HEK293 (cell line): ENCODE measurements at regions not wholly inside any gene's neighbourhood (a gene's known extent, or its start where the extent isn't known, plus 50 kb on each side); places are given as distances from the start of the nearest gene placed in this dataset.

Experiments used
- CTCF ChIA-PET: fragments of 350-600 bp; formaldehyde crosslinking; extraction: SDS; loops from one replicate; lab custom pipeline; 2021; ENCODE audit warnings: antibody characterized with exemption; lab: Yijun Ruan, JAX
- POLR2A ChIA-PET: fragments of 300-600 bp; formaldehyde crosslinking; extraction: SDS; loops from one replicate; lab custom pipeline; 2020; ENCODE audit warnings: antibody characterized with exemption, inconsistent platforms; lab: Yijun Ruan, JAX
- H3K27ac ChIP-seq: fragments of 200-500 bp; sonication (Bioruptor generic); 2 replicates; pipeline ENCODE4 v1.5.1; 2014; ENCODE audit warnings: low read depth, low read length, control low read depth, inconsistent platforms; ENCODE audit errors: extremely low read depth
- H3K36me3 ChIP-seq, 2 experiments: fragments of 200-500 bp in 1 of 2; sonication (Bioruptor generic) in 1 of 2; 1 replicate in 1 of 2; 2 replicates in 1 of 2; pipeline ENCODE4 v1.5.1; 2014 to 2017; ENCODE audit warnings: inconsistent platforms in 2 of 2, low read length in 2 of 2; ENCODE audit not compliant: control insufficient read depth in 2 of 2, insufficient read depth in 1 of 2
- H3K4me1 ChIP-seq: fragments of 200-500 bp; sonication (Bioruptor generic); 2 replicates; pipeline ENCODE4 v1.5.1; 2014; ENCODE audit warnings: mild to moderate bottlenecking, low read length, inconsistent platforms; ENCODE audit not compliant: control insufficient read depth, insufficient read depth
- H3K4me3 ChIP-seq: 2 replicates; pipeline ENCODE4 v1.5.1; 2011; ENCODE audit warnings: low read depth, mild to moderate bottlenecking, control low read depth, low read length, moderate library complexity
- H3K9me3 ChIP-seq: fragments of 200-500 bp; sonication (Bioruptor generic); 2 replicates; pipeline ENCODE4 v1.5.1; 2014; ENCODE audit warnings: low read depth, low read length, inconsistent platforms; ENCODE audit not compliant: control insufficient read depth, insufficient read depth
- FEZF1 ChIP-seq: fragments of 450-650 bp; formaldehyde crosslinking; IDR thresholded peaks from 2 replicates; pipeline ENCODE4 v1.5.1; 2016; ENCODE audit warnings: missing biosample characterization, missing genetic modification characterization
- KLF1 ChIP-seq: fragments of 450-650 bp; formaldehyde crosslinking; IDR thresholded peaks from 2 replicates; pipeline ENCODE4 v1.5.1; 2016; ENCODE audit warnings: missing biosample characterization, missing genetic modification characterization
- REPIN1 ChIP-seq: fragments of 450-650 bp; formaldehyde crosslinking; IDR thresholded peaks from 2 replicates; pipeline ENCODE4 v1.5.1; 2017; ENCODE audit warnings: missing biosample characterization, missing genetic modification characterization, low read depth
- ZFP69B ChIP-seq: fragments of 450-650 bp; formaldehyde crosslinking; IDR thresholded peaks from 2 replicates; pipeline ENCODE4 v1.5.1; 2016; ENCODE audit warnings: missing biosample characterization, missing genetic modification characterization
- ZNF121 ChIP-seq: fragments of 450-650 bp; formaldehyde crosslinking; IDR thresholded peaks from 2 replicates; pipeline ENCODE4 v1.5.1; 2016; ENCODE audit warnings: missing biosample characterization, missing genetic modification characterization
- ZNF138 ChIP-seq: fragments of 450-650 bp; formaldehyde crosslinking; IDR thresholded peaks from 2 replicates; pipeline ENCODE4 v1.5.1; 2016; ENCODE audit warnings: missing biosample characterization, missing genetic modification characterization, borderline replicate concordance
- ZNF157 ChIP-seq: fragments of 450-650 bp; formaldehyde crosslinking; IDR thresholded peaks from 2 replicates; pipeline ENCODE4 v1.5.1; 2016; ENCODE audit warnings: missing biosample characterization, missing genetic modification characterization
- ZNF221 ChIP-seq: fragments of 450-650 bp; formaldehyde crosslinking; IDR thresholded peaks from 2 replicates; pipeline ENCODE4 v1.5.1; 2017; ENCODE audit warnings: missing biosample characterization, missing genetic modification characterization, borderline replicate concordance
- ZNF23 ChIP-seq: fragments of 450-650 bp; formaldehyde crosslinking; IDR thresholded peaks from 2 replicates; pipeline ENCODE4 v1.5.1; 2016; ENCODE audit warnings: missing biosample characterization, missing genetic modification characterization, borderline replicate concordance
- ZNF274 ChIP-seq, 2 experiments: fragments of 200-500 bp in 1 of 2; fragments of 450-650 bp in 1 of 2; sonication (Bioruptor generic) in 1 of 2; formaldehyde crosslinking in 1 of 2; IDR thresholded peaks; 2 replicates each; pipeline versions ENCODE4 v1.5.1 to v1.6.1; 2014 to 2016; ENCODE audit warnings: borderline replicate concordance in 1 of 2, inconsistent platforms in 1 of 2, low read length in 1 of 2, missing biosample characterization in 1 of 2, missing genetic modification characterization in 1 of 2
- ZNF362 ChIP-seq: fragments of 450-650 bp; formaldehyde crosslinking; IDR thresholded peaks from 2 replicates; pipeline ENCODE4 v1.5.1; 2016; ENCODE audit warnings: missing biosample characterization, missing genetic modification characterization
- ZNF426 ChIP-seq: fragments of 450-650 bp; formaldehyde crosslinking; IDR thresholded peaks from 2 replicates; pipeline ENCODE4 v1.5.1; 2017; ENCODE audit warnings: missing biosample characterization, missing genetic modification characterization, mild to moderate bottlenecking, inconsistent platforms, moderate library complexity
- ZNF529 ChIP-seq: fragments of 450-650 bp; formaldehyde crosslinking; IDR thresholded peaks from 2 replicates; pipeline ENCODE4 v1.5.1; 2017; ENCODE audit warnings: missing genetic modification characterization, missing biosample characterization; ENCODE audit not compliant: insufficient replicate concordance
- ZNF530 ChIP-seq: fragments of 450-650 bp; formaldehyde crosslinking; IDR thresholded peaks from 2 replicates; pipeline ENCODE4 v1.5.1; 2016; ENCODE audit warnings: low read depth, missing biosample characterization, missing genetic modification characterization
- ZNF654 ChIP-seq: fragments of 450-650 bp; formaldehyde crosslinking; IDR thresholded peaks from 2 replicates; pipeline ENCODE4 v1.5.1; 2016; ENCODE audit warnings: low read depth, missing biosample characterization, missing genetic modification characterization
- TF ChIP-seq, protein P1 (sequence below): fragments of 450-650 bp; formaldehyde crosslinking; IDR thresholded peaks from 2 replicates; pipeline ENCODE4 v1.5.1; 2016; ENCODE audit warnings: missing biosample characterization, missing genetic modification characterization
- TF ChIP-seq, protein P2 (sequence below): fragments of 450-650 bp; formaldehyde crosslinking; IDR thresholded peaks from 2 replicates; pipeline ENCODE4 v1.5.1; 2016; ENCODE audit warnings: missing biosample characterization, missing genetic modification characterization
- TF ChIP-seq, protein P3 (sequence below): fragments of 450-650 bp; formaldehyde crosslinking; IDR thresholded peaks from 2 replicates; pipeline ENCODE4 v1.5.1; 2016; ENCODE audit warnings: missing biosample characterization, missing genetic modification characterization

- TF ChIP-seq, protein P1, sequence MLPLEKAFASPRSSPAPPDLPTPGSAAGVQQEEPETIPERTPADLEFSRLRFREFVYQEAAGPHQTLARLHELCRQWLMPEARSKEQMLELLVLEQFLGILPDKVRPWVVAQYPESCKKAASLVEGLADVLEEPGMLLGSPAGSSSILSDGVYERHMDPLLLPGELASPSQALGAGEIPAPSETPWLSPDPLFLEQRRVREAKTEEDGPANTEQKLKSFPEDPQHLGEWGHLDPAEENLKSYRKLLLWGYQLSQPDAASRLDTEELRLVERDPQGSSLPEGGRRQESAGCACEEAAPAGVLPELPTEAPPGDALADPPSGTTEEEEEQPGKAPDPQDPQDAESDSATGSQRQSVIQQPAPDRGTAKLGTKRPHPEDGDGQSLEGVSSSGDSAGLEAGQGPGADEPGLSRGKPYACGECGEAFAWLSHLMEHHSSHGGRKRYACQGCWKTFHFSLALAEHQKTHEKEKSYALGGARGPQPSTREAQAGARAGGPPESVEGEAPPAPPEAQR (tag by site-specific recombination): no peak
- TF ChIP-seq REPIN1 (tag by site-specific recombination) (no peak), ZNF274 (IDR thresholded peaks at IDR 0.05; ENCODE audit: low read length) (no peak), ZNF274 (tag by site-specific recombination; IDR thresholded peaks at IDR 0.05; ENCODE audit: borderline replicate concordance) (no peak), ZNF426 (tag by site-specific recombination) (no peak), FEZF1 (tag by site-specific recombination) (no peak)
Measured at GRCh38 chr16:85199880-85200279, 87.6 kb upstream of the CIBAR2 start (continued).

- Histone ChIP-seq H3K36me3 (no peaks in the 10 kb centered on the region), H3K27ac (no peak overlapping the region)
- CTCF ChIA-PET: interaction anchor here (0.7 kb wide), 1 partner anchor 234 kb away, joined by 3 read pairs; no protein-coding TSS in a partner anchor
- TF ChIP-seq ZNF121 (tag by site-specific recombination) (peak; percentile 79), KLF1 (0 out of 2 replicates have a peak, but pooled peaks have one; percentile 19), ZNF157 (tag by site-specific recombination) (no peak)
- TF ChIP-seq, protein P2, sequence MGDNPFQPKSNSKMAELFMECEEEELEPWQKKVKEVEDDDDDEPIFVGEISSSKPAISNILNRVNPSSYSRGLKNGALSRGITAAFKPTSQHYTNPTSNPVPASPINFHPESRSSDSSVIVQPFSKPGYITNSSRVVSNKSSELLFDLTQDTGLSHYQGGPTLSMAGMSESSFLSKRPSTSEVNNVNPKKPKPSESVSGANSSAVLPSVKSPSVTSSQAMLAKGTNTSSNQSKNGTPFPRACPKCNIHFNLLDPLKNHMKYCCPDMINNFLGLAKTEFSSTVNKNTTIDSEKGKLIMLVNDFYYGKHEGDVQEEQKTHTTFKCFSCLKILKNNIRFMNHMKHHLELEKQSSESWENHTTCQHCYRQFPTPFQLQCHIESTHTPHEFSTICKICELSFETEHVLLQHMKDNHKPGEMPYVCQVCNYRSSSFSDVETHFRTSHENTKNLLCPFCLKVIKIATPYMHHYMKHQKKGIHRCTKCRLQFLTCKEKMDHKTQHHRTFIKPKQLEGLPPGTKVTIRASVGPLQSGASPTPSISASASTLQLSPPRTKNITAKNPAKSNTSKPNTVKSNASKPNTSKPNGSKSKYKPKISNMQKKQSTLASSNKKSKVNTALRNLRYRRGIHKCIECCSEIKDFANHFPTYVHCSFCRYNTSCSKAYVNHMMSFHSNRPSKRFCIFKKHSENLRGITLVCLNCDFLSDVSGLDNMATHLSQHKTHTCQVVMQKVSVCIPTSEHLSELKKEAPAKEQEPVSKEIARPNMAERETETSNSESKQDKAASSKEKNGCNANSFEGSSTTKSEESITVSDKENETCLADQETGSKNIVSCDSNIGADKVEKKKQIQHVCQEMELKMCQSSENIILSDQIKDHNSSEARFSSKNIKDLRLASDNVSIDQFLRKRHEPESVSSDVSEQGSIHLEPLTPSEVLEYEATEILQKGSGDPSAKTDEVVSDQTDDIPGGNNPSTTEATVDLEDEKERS (tag by site-specific recombination): no peak
- TF ChIP-seq, all 188 proteins: peak for 2
- POLR2A ChIA-PET: interaction anchor here (0.7 kb wide), 1 partner anchor 9 kb away, joined by 6 read pairs; no protein-coding TSS in a partner anchor
- Histone ChIP-seq H3K4me1 (no peaks in the 10 kb centered on the region), H3K4me3 (no peak overlapping the region), H3K9me3 (no peaks in the 10 kb centered on the region)
Measured at GRCh38 chr16:85200471-85201278, 88.4 kb upstream of the CIBAR2 start.

DNA sequence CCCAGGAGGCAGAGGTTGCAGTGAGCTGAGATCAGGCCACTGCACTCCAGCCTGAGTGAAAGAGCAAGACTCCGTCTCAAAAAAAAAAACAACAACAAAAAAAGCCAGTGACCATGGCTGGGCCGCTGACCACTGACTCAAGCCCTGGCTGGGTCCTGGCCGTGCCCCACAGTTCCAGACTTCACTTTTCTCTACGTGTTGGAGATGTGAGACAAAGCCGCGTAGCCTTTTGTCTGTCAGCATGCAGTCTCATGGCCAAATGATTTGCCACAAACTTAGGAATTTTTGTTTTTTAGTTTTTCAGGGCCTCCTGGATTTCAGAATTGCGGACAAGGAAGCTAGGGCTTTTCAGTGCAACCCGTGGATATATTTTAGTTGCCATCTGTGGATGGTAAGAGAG lies 89.3 kb upstream of the CIBAR2 start:
- ChIA-PET POLR2A (no interaction called here), CTCF (interaction anchor here (0.7 kb wide), 1 partner anchor 235 kb away, joined by 3 read pairs; no protein-coding TSS in a partner anchor)
- no peaks in the 10 kb centered on the region for H3K9me3 ChIP-seq
- H3K27ac ChIP-seq: no peak overlapping the region
- no peak for TF ChIP-seq ZNF530 (tag by site-specific recombination)
- TF ChIP-seq ZNF121 (tag by site-specific recombination): no peak
- no peak overlapping the region for H3K4me3 ChIP-seq
- H3K4me1 ChIP-seq: no peaks in the 10 kb centered on the region
- no peaks in the 10 kb centered on the region for H3K36me3 ChIP-seq

DNA sequence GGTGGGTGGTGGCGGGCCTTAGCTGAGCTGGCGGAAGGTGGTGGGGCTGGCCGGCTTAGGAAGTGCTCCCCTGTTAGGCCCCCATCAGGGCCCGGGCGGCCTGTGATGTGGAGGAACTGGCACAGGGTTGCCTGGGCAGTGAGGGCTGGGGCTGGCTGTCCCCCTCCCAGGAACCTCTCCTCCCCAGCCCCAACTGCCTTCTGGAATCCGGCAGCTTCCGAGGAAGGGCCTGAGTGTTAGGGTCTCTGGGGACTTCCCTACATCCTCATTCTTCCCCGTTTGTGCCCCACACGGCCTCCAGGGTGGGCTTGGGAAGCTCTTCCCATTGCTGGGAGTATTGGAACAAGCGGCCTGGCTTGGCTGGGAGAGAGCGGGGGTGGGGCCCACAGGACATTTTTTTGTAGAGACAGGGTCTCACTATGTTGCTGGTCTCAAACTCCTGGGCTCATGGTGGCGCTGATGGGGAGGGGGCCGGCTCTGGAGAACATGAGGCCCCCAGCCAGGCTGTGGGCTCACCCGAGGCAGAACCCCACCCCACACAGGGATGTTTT lies 89.9 kb upstream of the CIBAR2 start:
- Histone ChIP-seq H3K4me1 (no peaks in the 10 kb centered on the region), H3K9me3 (no peaks in the 10 kb centered on the region), H3K36me3 (no peaks in the 10 kb centered on the region), H3K4me3 (no peak overlapping the region), H3K27ac (no peak overlapping the region)
- ChIA-PET POLR2A (interaction anchor here (0.5 kb wide), 1 partner anchor 518 kb away, joined by 3 read pairs; no protein-coding TSS in a partner anchor), CTCF (no interaction called here)
- no peak for TF ChIP-seq ZNF23 (tag by site-specific recombination)
- TF ChIP-seq ZNF138: no peak
- TF ChIP-seq ZNF529: no peak
- no peak for TF ChIP-seq ZNF362
- TF ChIP-seq ZNF221 (tag by site-specific recombination): no peak
- TF ChIP-seq ZNF654: no peak
- TF ChIP-seq ZFP69B (tag by site-specific recombination): 0 out of 2 replicates have a peak, but pooled peaks have one; percentile 36
- TF ChIP-seq, protein P3, sequence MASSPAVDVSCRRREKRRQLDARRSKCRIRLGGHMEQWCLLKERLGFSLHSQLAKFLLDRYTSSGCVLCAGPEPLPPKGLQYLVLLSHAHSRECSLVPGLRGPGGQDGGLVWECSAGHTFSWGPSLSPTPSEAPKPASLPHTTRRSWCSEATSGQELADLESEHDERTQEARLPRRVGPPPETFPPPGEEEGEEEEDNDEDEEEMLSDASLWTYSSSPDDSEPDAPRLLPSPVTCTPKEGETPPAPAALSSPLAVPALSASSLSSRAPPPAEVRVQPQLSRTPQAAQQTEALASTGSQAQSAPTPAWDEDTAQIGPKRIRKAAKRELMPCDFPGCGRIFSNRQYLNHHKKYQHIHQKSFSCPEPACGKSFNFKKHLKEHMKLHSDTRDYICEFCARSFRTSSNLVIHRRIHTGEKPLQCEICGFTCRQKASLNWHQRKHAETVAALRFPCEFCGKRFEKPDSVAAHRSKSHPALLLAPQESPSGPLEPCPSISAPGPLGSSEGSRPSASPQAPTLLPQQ (tag by site-specific recombination): peak; percentile 53; the same call in 1 of the 2 replicates
